Endometrium (tissue), 2 donors: ENCODE measurements at regions not wholly inside any gene's neighbourhood (a gene's known extent, or its start where the extent isn't known, plus 50 kb on each side); places are given as distances from the start of the nearest gene placed in this dataset.
"Not testable (repeated sequence)": the region's sequence is repeated elsewhere in the genome, so short reads cannot be mapped to it uniquely, and the experiment has no call there.

ENCODE experiments used
- FAIRE-seq: peaks from 2 replicates; lab custom pipeline; 2012; peaks lifted over from hg19 to GRCh38; lab: Jason Lieb, UNC
- donor health status: control.
- donor health status: control.

- not testable (repeated sequence) for FAIRE-seq
These were observed 71.0 kb downstream of the DAPL1 start for GRCh38 chr2:158866082-158866481.

- not testable (repeated sequence) for FAIRE-seq
These were observed 72.5 kb downstream of the DAPL1 start for GRCh38 chr2:158867531-158868191.

- not testable (repeated sequence) for FAIRE-seq
These were observed 73.3 kb downstream of the DAPL1 start for GRCh38 chr2:158868386-158868785.

GRCh38 chr2:158869122-158869521 lies 74.0 kb downstream of the DAPL1 start:
- not testable (repeated sequence) for FAIRE-seq

- not testable (repeated sequence) for FAIRE-seq
These were observed 74.5 kb downstream of the DAPL1 start for GRCh38 chr2:158869609-158870008.

GRCh38 chr2:158878003-158878402 lies 82.9 kb downstream of the DAPL1 start:
- FAIRE-seq, result no peak

- FAIRE-seq, result peak; percentile 46
These were observed 84.2 kb downstream of the DAPL1 start for GRCh38 chr2:158879229-158879903.

GRCh38 chr2:158882297-158882696 lies 86.1 kb upstream of the TANC1 start:
- no peak for FAIRE-seq

GRCh38 chr2:158884552-158884951 lies 83.9 kb upstream of the TANC1 start:
- not testable (repeated sequence) for FAIRE-seq

- not testable (repeated sequence) for FAIRE-seq
These were observed 83.3 kb upstream of the TANC1 start for GRCh38 chr2:158885018-158885678.

- FAIRE-seq, result not testable (repeated sequence)
These were observed 82.8 kb upstream of the TANC1 start for GRCh38 chr2:158885679-158886050.

GRCh38 chr2:158889135-158889853 lies 79.1 kb upstream of the TANC1 start:
- FAIRE-seq, result no peak

GRCh38 chr2:158890296-158890905 lies 78.0 kb upstream of the TANC1 start:
- no peak for FAIRE-seq

GRCh38 chr2:158893026-158893425 lies 75.4 kb upstream of the TANC1 start:
- FAIRE-seq, result no peak

- no peak for FAIRE-seq
These were observed 75.0 kb upstream of the TANC1 start for GRCh38 chr2:158893474-158893873.

- FAIRE-seq, result no peak
These were observed 74.4 kb upstream of the TANC1 start for GRCh38 chr2:158894078-158894477.

- no peak for FAIRE-seq
These were observed 73.9 kb upstream of the TANC1 start for GRCh38 chr2:158894572-158894971.

GRCh38 chr2:158900345-158900744 lies 68.1 kb upstream of the TANC1 start:
- no peak for FAIRE-seq

GRCh38 chr2:158902005-158902398 lies 66.4 kb upstream of the TANC1 start:
- FAIRE-seq, result no peak

GRCh38 chr2:158903711-158904405 lies 64.6 kb upstream of the TANC1 start:
- no peak for FAIRE-seq

- no peak for FAIRE-seq
These were observed 63.7 kb upstream of the TANC1 start for GRCh38 chr2:158904627-158905177.
